ENCODE measurements at regions not wholly inside any gene's neighbourhood (a gene's known extent, or its start where the extent isn't known, plus 50 kb on each side); places are given as distances from the start of the nearest gene placed in this dataset.

- WGBS = 80% methylated on average over 3 of the region's 3 CpGs
- Histone ChIP-seq H3K36me3 (ENCODE audit: control insufficient read depth in 4 of 4, insufficient read depth in 3 of 4, low read depth in 1 of 4, low read length in 3 of 4) (no peaks in the 10 kb centered on the region), H3K9ac (ENCODE audit: low read depth in 1 of 2, low read length in 2 of 2) (no peak overlapping the region), H3K4me1 (ENCODE audit: control insufficient read depth in 4 of 4, insufficient read depth in 4 of 4, low read length in 3 of 4) (no peaks in the 10 kb centered on the region), H3K27ac (ENCODE audit: low read depth in 1 of 2, low read length in 2 of 2) (no peak overlapping the region), H3K27me3 (ENCODE audit: control insufficient read depth in 4 of 4, insufficient read depth in 4 of 4, low read length in 3 of 4) (no peaks in the 10 kb centered on the region), H3K4me3 (ENCODE audit: low read depth in 1 of 3, low read length in 3 of 3) (no peak overlapping the region), H3K9me3 (ENCODE audit: control insufficient read depth in 4 of 4, low read length in 3 of 4) (no peaks in the 10 kb centered on the region)
- no peak for DNase-seq (ENCODE audit: low spot score)
- no peak for TF ChIP-seq REST (IDR thresholded peaks at IDR 0.05)
Observed at GRCh38 chr1:230573658-230574057, 68.6 kb upstream of the COG2 start.

- no peak for TF ChIP-seq REST (IDR thresholded peaks at IDR 0.05)
- no peak for TF ChIP-seq HNF4A (conservative IDR thresholded peaks at IDR 0.05)
- TF ChIP-seq MAX (IDR thresholded peaks at IDR 0.05) = no peak
- no peak for TF ChIP-seq GABPA (IDR thresholded peaks at IDR 0.05 in 1 of 2, conservative IDR thresholded peaks at IDR 0.05 in 1 of 2)
- no peak for TF ChIP-seq CTCF (IDR thresholded peaks at IDR 0.05; ENCODE audit: low read depth, low read length, missing input control)
- no peak for TF ChIP-seq RXRA (IDR thresholded peaks at IDR 0.05)
- TF ChIP-seq NR2F2 (IDR thresholded peaks at IDR 0.05) = no peak
- TF ChIP-seq RAD21 (IDR thresholded peaks at IDR 0.05) = no peak
- TF ChIP-seq ZBTB33 (IDR thresholded peaks at IDR 0.05) = no peak
- no peak for TF ChIP-seq FOXA2 (IDR thresholded peaks at IDR 0.05)
- TF ChIP-seq JUND (IDR thresholded peaks at IDR 0.05) = no peak
- no peak for TF ChIP-seq ATF3 (IDR thresholded peaks at IDR 0.05)
- TF ChIP-seq TAF1 (conservative IDR thresholded peaks at IDR 0.05) = no peak
- no peak for TF ChIP-seq HNF4G (IDR thresholded peaks at IDR 0.05)
- no peak for TF ChIP-seq FOXA1 (IDR thresholded peaks at IDR 0.05)
- TF ChIP-seq YY1 (IDR thresholded peaks at IDR 0.05) = no peak
- TF ChIP-seq SP1 (IDR thresholded peaks at IDR 0.05) = no peak
- H3K4me1 ChIP-seq (ENCODE audit: control insufficient read depth in 4 of 4, insufficient read depth in 4 of 4, low read length in 3 of 4) = no peaks in the 10 kb centered on the region
- no peaks in the 10 kb centered on the region for H3K36me3 ChIP-seq (ENCODE audit: control insufficient read depth in 4 of 4, insufficient read depth in 3 of 4, low read depth in 1 of 4, low read length in 3 of 4)
- no peaks in the 10 kb centered on the region for H3K27me3 ChIP-seq (ENCODE audit: control insufficient read depth in 4 of 4, insufficient read depth in 4 of 4, low read length in 3 of 4)
- no peak overlapping the region for H3K27ac ChIP-seq (ENCODE audit: low read depth in 1 of 2, low read length in 2 of 2)
- H3K4me3 ChIP-seq (ENCODE audit: low read depth in 1 of 3, low read length in 3 of 3) = no peak overlapping the region
- no peak overlapping the region for H3K9ac ChIP-seq (ENCODE audit: low read depth in 1 of 2, low read length in 2 of 2)
- WGBS = 25% methylated on average over 7 of the region's 7 CpGs
- no peak for DNase-seq (ENCODE audit: low spot score)
- no peaks in the 10 kb centered on the region for H3K9me3 ChIP-seq (ENCODE audit: control insufficient read depth in 4 of 4, low read length in 3 of 4)
Observed at GRCh38 chr1:230572121-230573105, 69.9 kb upstream of the COG2 start.
